ENCODE measurements at regions not wholly inside any gene's neighbourhood (a gene's known extent, or its start where the extent isn't known, plus 50 kb on each side); places are given as distances from the start of the nearest gene placed in this dataset.

- TF ChIP-seq, protein P1, sequence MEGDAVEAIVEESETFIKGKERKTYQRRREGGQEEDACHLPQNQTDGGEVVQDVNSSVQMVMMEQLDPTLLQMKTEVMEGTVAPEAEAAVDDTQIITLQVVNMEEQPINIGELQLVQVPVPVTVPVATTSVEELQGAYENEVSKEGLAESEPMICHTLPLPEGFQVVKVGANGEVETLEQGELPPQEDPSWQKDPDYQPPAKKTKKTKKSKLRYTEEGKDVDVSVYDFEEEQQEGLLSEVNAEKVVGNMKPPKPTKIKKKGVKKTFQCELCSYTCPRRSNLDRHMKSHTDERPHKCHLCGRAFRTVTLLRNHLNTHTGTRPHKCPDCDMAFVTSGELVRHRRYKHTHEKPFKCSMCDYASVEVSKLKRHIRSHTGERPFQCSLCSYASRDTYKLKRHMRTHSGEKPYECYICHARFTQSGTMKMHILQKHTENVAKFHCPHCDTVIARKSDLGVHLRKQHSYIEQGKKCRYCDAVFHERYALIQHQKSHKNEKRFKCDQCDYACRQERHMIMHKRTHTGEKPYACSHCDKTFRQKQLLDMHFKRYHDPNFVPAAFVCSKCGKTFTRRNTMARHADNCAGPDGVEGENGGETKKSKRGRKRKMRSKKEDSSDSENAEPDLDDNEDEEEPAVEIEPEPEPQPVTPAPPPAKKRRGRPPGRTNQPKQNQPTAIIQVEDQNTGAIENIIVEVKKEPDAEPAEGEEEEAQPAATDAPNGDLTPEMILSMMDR (IDR thresholded peaks at IDR 0.05; ENCODE audit: poor library complexity, severe bottlenecking) = no peak
- no peak for TF ChIP-seq POLR2AphosphoS5 (IDR thresholded peaks at IDR 0.05)
- no peak for TF ChIP-seq RAD21 (conservative IDR thresholded peaks at IDR 0.05)
- no peak for TF ChIP-seq EP300 (conservative IDR thresholded peaks at IDR 0.05; ENCODE audit: poor library complexity, severe bottlenecking)
- TF ChIP-seq MXI1 (conservative IDR thresholded peaks at IDR 0.05; ENCODE audit: poor library complexity, severe bottlenecking) = no peak
- TF ChIP-seq TAF1 (IDR thresholded peaks at IDR 0.05; ENCODE audit: low read depth) = no peak
Measured at GRCh38 chr13:80547885-80548825, 207.2 kb upstream of the SPRY2 start.
